ENCODE measurements at regions not wholly inside any gene's neighbourhood (a gene's known extent, or its start where the extent isn't known, plus 50 kb on each side); places are given as distances from the start of the nearest gene placed in this dataset.

- TF ChIP-seq EZH2phosphoT487 (IDR thresholded peaks at IDR 0.05; ENCODE audit: unreplicated experiment) (no peak), POLR2AphosphoS5 (IDR thresholded peaks at IDR 0.05; ENCODE audit: low read depth) (no peak), STAT1 (IDR thresholded peaks at IDR 0.05; ENCODE audit: unreplicated experiment) (no peak), ZNF331 (CRISPR knock-in tag; IDR thresholded peaks at IDR 0.05; ENCODE audit: low read depth) (no peak), REST (IDR thresholded peaks at IDR 0.05; ENCODE audit: unreplicated experiment) (no peak), JUNB (IDR thresholded peaks at IDR 0.05; ENCODE audit: unreplicated experiment) (no peak), ZNF114 (CRISPR knock-in tag; IDR thresholded peaks at IDR 0.05) (no peak)
Measured at GRCh38 chr12:127787544-127787943, 479.4 kb upstream of the TMEM132C start (continued).

GRCh38 chr12:127790376-127790775 is 476.6 kb upstream of the TMEM132C start:
- Histone ChIP-seq H2AFZ (no peak overlapping the region), H3K4me3 (no peak overlapping the region), H3K4me2 (no peak overlapping the region), H3K9me2 (ENCODE audit: insufficient read depth) (no peaks in the 10 kb centered on the region), H3K36me3 (ENCODE audit: insufficient read depth) (no peaks in the 10 kb centered on the region; the same call in 1 of the 2 replicates), H3K27ac (ENCODE audit: low read depth) (no peak overlapping the region), H3K4me1 (ENCODE audit: insufficient read depth) (no peaks in the 10 kb centered on the region), H3F3A (replicated peaks; ENCODE audit: low read depth) (no peaks in the 10 kb centered on the region), H4K20me1 (replicated peaks; ENCODE audit: insufficient read depth) (no peaks in the 10 kb centered on the region), H3K27me3 (ENCODE audit: insufficient read depth) (no peaks in the 10 kb centered on the region), H3K79me2 (replicated peaks; ENCODE audit: insufficient read depth) (no peaks in the 10 kb centered on the region)
- Mint-ChIP-seq H3K27ac (no peak overlapping the region), H3K27me3 (ENCODE audit: insufficient read depth, low read depth, poor library complexity) (peaks cover 2% of the 10 kb centered on the region), H3K9me3 (peaks cover 97% of the 10 kb centered on the region), H3K4me3 (no peak overlapping the region), H3K4me1 (no peaks in the 10 kb centered on the region), H3K36me3 (ENCODE audit: low read depth) (peaks cover 45% of the 10 kb centered on the region)
- no peak for ATAC-seq
- DNase-seq (ENCODE audit: low spot score): no peak
- TF ChIP-seq ETS1 (IDR thresholded peaks at IDR 0.05): no peak
- no peak for TF ChIP-seq JUNB (IDR thresholded peaks at IDR 0.05; ENCODE audit: unreplicated experiment)
- no peak for TF ChIP-seq CREB1 (CRISPR knock-in tag; IDR thresholded peaks at IDR 0.05; ENCODE audit: low read depth)
- TF ChIP-seq CTCF (conservative IDR thresholded peaks at IDR 0.05; ENCODE audit: low read depth in 2 of 2): no peak
- TF ChIP-seq REST (IDR thresholded peaks at IDR 0.05; ENCODE audit: unreplicated experiment): no peak
- no peak for TF ChIP-seq EZH2 (IDR thresholded peaks at IDR 0.05; ENCODE audit: low read depth, unreplicated experiment)
- no peak for TF ChIP-seq EZH2phosphoT487 (IDR thresholded peaks at IDR 0.05; ENCODE audit: unreplicated experiment)
- TF ChIP-seq ZNF331 (CRISPR knock-in tag; IDR thresholded peaks at IDR 0.05; ENCODE audit: low read depth): no peak
- TF ChIP-seq ZNF114 (CRISPR knock-in tag; IDR thresholded peaks at IDR 0.05): no peak
- TF ChIP-seq STAT1 (IDR thresholded peaks at IDR 0.05; ENCODE audit: unreplicated experiment): no peak
- TF ChIP-seq POLR2AphosphoS5 (IDR thresholded peaks at IDR 0.05; ENCODE audit: low read depth): no peak
